Hepatocyte (in vitro differentiated cells): ENCODE measurements at regions not wholly inside any gene's neighbourhood (a gene's known extent, or its start where the extent isn't known, plus 50 kb on each side); places are given as distances from the start of the nearest gene placed in this dataset.

ENCODE experiments used
- DNase-seq: peaks from one replicate; pipeline ENCODE4 v3.0.0-alpha.2; 2016; ENCODE audit warnings: low spot score
- H2AFZ ChIP-seq: fragments of 200-600 bp; sonication (generic); 2 replicates; pipeline ENCODE4 v1.6.0; 2016; ENCODE audit warnings: antibody characterized with exemption, mild to moderate bottlenecking
- H3K27ac ChIP-seq: fragments of 200-600 bp; sonication (generic); 2 replicates; pipeline ENCODE4 v1.5.1; 2016; ENCODE audit warnings: mild to moderate bottlenecking
- H3K27me3 ChIP-seq: fragments of 200-600 bp; sonication (generic); 2 replicates; pipeline ENCODE4 v1.6.1; 2016
- H3K36me3 ChIP-seq: fragments of 200-600 bp; sonication (generic); replicated peaks from 2 replicates; pipeline ENCODE4 v1.5.1; 2016; ENCODE audit warnings: low read depth; ENCODE audit not compliant: insufficient read depth
- H3K4me1 ChIP-seq: fragments of 200-600 bp; sonication (generic); 2 replicates; pipeline ENCODE4 v1.5.1; 2016; ENCODE audit warnings: mild to moderate bottlenecking, moderate library complexity; ENCODE audit not compliant: insufficient read depth
- H3K4me2 ChIP-seq: fragments of 200-600 bp; sonication (generic); 2 replicates; pipeline ENCODE4 v1.6.0; 2016
- H3K4me3 ChIP-seq: fragments of 200-600 bp; sonication (generic); 2 replicates; pipeline ENCODE4 v1.5.1; 2016; ENCODE audit warnings: mild to moderate bottlenecking
- H3K79me2 ChIP-seq: fragments of 200-600 bp; sonication (generic); 2 replicates; pipeline ENCODE4 v1.6.0; 2017; ENCODE audit warnings: mild to moderate bottlenecking
- H3K9me2 ChIP-seq: fragments of 200-600 bp; sonication (generic); replicated peaks from 2 replicates; pipeline ENCODE4 v1.6.0; 2017; ENCODE audit warnings: mild to moderate bottlenecking; ENCODE audit not compliant: insufficient read depth
- H3K9me3 ChIP-seq: fragments of 200-600 bp; sonication (generic); 2 replicates; pipeline ENCODE4 v1.5.1; 2016; ENCODE audit warnings: low read depth, mild to moderate bottlenecking
- H4K20me1 ChIP-seq: fragments of 200-600 bp; sonication (generic); 2 replicates; pipeline ENCODE4 v1.6.0; 2016; ENCODE audit warnings: mild to moderate bottlenecking; ENCODE audit not compliant: insufficient read depth, poor library complexity, severe bottlenecking
- EZH2 ChIP-seq: fragments of 200-600 bp; sonication (generic); IDR thresholded peaks from 2 replicates; pipeline ENCODE4 v1.6.1; 2016; ENCODE audit warnings: antibody characterized with exemption, mild to moderate bottlenecking, borderline replicate concordance
- EZH2phosphoT487 ChIP-seq: fragments of 200-600 bp; sonication (generic); IDR thresholded peaks from one replicate; pipeline ENCODE4 v1.6.1; 2018; ENCODE audit warnings: antibody characterized with exemption, mild to moderate bottlenecking, low read depth, moderate library complexity; ENCODE audit not compliant: unreplicated experiment, severe bottlenecking
- WGBS: methylation state at CpG from one replicate; pipeline ENCODE4 v1.1.6; 2016; ENCODE audit warnings: low lambda C conversion rate; ENCODE audit errors: missing lambda C conversion rate; 5-methylcytosine and 5-hydroxymethylcytosine counted together
- TF ChIP-seq, protein P1 (sequence below): fragments of 200-600 bp; sonication (generic); IDR thresholded peaks from 2 replicates; pipeline ENCODE4 v1.5.1; 2016; ENCODE audit warnings: antibody characterized with exemption, mild to moderate bottlenecking; ENCODE audit not compliant: poor library complexity

DNA sequence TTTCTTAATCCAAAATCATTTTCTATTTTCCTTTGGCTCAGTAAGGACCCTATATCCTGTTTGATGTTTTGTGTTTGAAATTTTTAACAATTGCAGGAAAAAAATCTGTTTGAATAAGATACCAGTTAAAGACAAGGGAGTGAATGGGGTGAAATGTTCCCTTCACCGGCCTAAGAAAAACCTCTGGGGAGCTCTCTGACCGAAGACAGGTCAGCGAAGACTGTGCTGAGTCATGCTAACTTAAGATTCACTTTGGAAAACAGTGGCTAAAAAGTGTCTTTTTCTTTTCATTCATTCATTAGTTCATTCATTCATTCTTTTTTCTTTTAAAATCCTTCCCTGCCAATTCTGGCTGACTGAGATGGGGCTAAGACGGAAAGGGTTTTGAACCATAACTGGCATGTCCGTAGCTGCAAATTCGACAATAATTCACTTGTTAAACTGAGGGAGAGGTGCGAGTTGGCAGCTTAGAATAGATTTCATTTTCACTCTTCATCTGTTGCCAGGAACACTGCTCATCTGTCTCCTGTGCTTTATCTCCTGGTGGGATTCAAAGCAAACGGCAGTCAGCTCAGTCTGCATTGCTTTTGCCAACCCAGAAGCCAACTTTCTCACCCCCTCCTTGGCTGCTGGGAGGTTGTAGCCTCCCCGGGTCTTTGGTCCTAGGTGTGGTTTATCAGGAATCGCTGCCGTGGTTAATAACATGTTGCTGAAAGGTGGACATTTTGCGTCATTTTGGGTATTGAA is 434.0 kb upstream of the LARGE1 start:
- 83% methylated on average over 12 of the region's 12 CpGs for WGBS
- Histone ChIP-seq H3K4me3 (no peak overlapping the region), H3K36me3 (no peaks in the 10 kb centered on the region), H3K4me1 (no peaks in the 10 kb centered on the region), H2AFZ (no peak overlapping the region), H3K27me3 (no peaks in the 10 kb centered on the region), H3K9me3 (no peaks in the 10 kb centered on the region), H3K9me2 (no peaks in the 10 kb centered on the region), H3K4me2 (no peak overlapping the region), H3K27ac (no peak overlapping the region), H4K20me1 (no peaks in the 10 kb centered on the region), H3K79me2 (no peaks in the 10 kb centered on the region)
- TF ChIP-seq EZH2phosphoT487 = no peak
- TF ChIP-seq, protein P1, sequence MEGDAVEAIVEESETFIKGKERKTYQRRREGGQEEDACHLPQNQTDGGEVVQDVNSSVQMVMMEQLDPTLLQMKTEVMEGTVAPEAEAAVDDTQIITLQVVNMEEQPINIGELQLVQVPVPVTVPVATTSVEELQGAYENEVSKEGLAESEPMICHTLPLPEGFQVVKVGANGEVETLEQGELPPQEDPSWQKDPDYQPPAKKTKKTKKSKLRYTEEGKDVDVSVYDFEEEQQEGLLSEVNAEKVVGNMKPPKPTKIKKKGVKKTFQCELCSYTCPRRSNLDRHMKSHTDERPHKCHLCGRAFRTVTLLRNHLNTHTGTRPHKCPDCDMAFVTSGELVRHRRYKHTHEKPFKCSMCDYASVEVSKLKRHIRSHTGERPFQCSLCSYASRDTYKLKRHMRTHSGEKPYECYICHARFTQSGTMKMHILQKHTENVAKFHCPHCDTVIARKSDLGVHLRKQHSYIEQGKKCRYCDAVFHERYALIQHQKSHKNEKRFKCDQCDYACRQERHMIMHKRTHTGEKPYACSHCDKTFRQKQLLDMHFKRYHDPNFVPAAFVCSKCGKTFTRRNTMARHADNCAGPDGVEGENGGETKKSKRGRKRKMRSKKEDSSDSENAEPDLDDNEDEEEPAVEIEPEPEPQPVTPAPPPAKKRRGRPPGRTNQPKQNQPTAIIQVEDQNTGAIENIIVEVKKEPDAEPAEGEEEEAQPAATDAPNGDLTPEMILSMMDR = no peak
- no peak for TF ChIP-seq EZH2
- DNase-seq = no peak

DNA sequence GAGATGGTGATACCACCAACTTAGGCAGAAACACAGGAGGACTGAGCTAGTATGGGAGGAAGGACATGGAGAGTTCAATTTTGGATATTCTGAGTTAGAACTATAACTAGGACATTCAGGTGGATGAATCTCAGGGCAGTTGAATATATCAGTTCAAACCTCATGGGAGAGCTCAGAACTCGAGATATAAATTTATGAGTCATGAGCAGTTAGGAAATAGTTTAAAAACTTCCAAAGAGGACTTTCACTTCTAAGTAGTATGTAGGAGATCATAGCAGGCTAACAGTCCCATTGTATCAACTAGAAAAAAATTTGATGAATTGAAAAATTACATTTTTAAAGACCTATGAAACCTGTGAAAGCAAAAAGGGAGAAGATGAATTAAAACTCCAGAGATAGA is 436.2 kb upstream of the LARGE1 start:
- Histone ChIP-seq H3K27me3 (no peaks in the 10 kb centered on the region), H3K79me2 (no peaks in the 10 kb centered on the region), H3K4me1 (no peaks in the 10 kb centered on the region), H3K4me3 (no peak overlapping the region), H4K20me1 (no peaks in the 10 kb centered on the region), H3K27ac (no peak overlapping the region), H2AFZ (no peak overlapping the region), H3K36me3 (no peaks in the 10 kb centered on the region), H3K9me2 (no peaks in the 10 kb centered on the region), H3K9me3 (no peaks in the 10 kb centered on the region), H3K4me2 (no peak overlapping the region)
- DNase-seq = no peak
- TF ChIP-seq EZH2 (no peak), EZH2phosphoT487 (no peak)
- TF ChIP-seq, protein P1 = no peak
- WGBS = 57% methylated on average over 1 of the region's 1 CpG

DNA sequence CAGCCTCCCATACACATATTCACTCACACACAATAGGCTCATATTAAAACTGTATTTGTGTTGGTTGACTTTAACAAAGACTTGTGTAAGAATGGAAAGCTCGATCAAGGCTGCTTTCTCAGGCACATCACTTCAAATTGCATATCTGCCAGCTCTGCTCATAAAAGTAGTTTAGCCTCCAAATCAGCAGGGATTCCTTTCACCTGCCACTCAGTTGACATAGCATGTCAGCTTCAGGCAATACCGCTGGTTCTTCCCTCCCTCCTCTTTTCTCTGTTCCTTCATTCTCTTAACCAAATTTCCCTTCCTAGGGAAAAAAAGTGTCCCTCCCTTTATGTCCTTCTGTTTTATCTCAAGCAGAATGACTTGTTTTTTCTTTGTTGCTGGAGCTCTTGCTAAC is 450.4 kb upstream of the LARGE1 start:
- Histone ChIP-seq H3K27ac (no peak overlapping the region), H3K4me1 (no peaks in the 10 kb centered on the region), H3K9me2 (no peaks in the 10 kb centered on the region), H3K9me3 (no peaks in the 10 kb centered on the region), H3K4me2 (no peak overlapping the region), H3K27me3 (no peaks in the 10 kb centered on the region), H4K20me1 (no peaks in the 10 kb centered on the region), H3K4me3 (no peak overlapping the region), H2AFZ (no peak overlapping the region), H3K36me3 (no peaks in the 10 kb centered on the region), H3K79me2 (no peaks in the 10 kb centered on the region)
- whole genome bisulfite sequencing = 79% methylated on average over 2 of the region's 2 CpGs
- DNase-seq = no peak
- no peak for TF ChIP-seq EZH2
- TF ChIP-seq, protein P1 = no peak
- TF ChIP-seq EZH2phosphoT487 = no peak
